Activated T-helper 2 cell treated with anti-CD3 and anti-CD28 coated beads, Interferon-gamma antibody, Interleukin-2, Interleukin-4, amounts not matched to agents 10 μg/mL and 5 μg/mL and 100 μg/mL, durations not matched to agents 14 hours and 24 hours and 36 hours (primary cell): ENCODE measurements at regions not wholly inside any gene's neighbourhood (a gene's known extent, or its start where the extent isn't known, plus 50 kb on each side); places are given as distances from the start of the nearest gene placed in this dataset.

Experiments used
- DNase-seq: peaks from one replicate; pipeline ENCODE4 v3.0.0; 2021; ENCODE audit warnings: low spot score
- H3K27ac Mint-ChIP-seq: one replicate; pipeline ENCODE4 v1.8.0; 2021; ENCODE audit warnings: mixed read lengths
- H3K27me3 Mint-ChIP-seq: one replicate; pipeline ENCODE4 v1.8.0; 2021; ENCODE audit warnings: low read depth, mixed read lengths
- H3K36me3 Mint-ChIP-seq: one replicate; pipeline ENCODE4 v1.8.0; 2021; ENCODE audit warnings: low read depth, mixed read lengths
- H3K4me1 Mint-ChIP-seq: one replicate; pipeline ENCODE4 v1.8.0; 2021; ENCODE audit warnings: low read depth, mixed read lengths
- H3K4me3 Mint-ChIP-seq: one replicate; pipeline ENCODE4 v1.8.0; 2021; ENCODE audit warnings: low read depth, mild to moderate bottlenecking, moderate library complexity, mixed read lengths
- H3K9me3 Mint-ChIP-seq: one replicate; pipeline ENCODE4 v1.8.0; 2021; ENCODE audit warnings: mixed read lengths
- intact Hi-C: fragments of 100-400 bp; cut with micrococcal nuclease; formaldehyde crosslinking; loops from one replicate; pipeline ENCODE4 v1.15.1; 2023

DNA sequence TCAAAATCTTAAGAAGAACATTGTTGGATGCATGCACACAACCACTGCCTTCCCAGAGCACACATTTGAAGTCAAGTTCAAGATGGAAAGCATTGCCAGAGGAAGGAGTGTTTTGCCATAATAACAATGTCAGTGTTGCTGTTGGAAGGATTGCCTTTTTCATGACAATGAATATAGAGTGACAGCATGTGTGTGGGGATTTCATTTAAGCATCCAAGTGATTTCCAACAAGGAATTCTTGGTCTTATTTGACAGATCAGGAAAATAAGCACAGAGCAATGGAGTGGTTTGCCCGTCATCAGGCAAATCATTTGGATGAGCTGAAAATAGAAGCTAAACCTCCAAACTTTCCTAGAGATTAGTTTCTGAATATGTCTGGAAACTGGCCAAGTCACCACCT is 140.0 kb upstream of the RAI14 start:
- intact Hi-C loops: no loop called here
- H3K9me3 Mint-ChIP-seq: no peaks in the 10 kb centered on the region
- H3K27me3 Mint-ChIP-seq: peaks cover 6% of the 10 kb centered on the region
- no peak overlapping the region for H3K27ac Mint-ChIP-seq
- H3K36me3 Mint-ChIP-seq: no peaks in the 10 kb centered on the region
- no peak overlapping the region for H3K4me3 Mint-ChIP-seq
- DNase-seq: no peak
- H3K4me1 Mint-ChIP-seq: peaks cover 2% of the 10 kb centered on the region

GRCh38 chr5:34516686-34517085 is 139.4 kb upstream of the RAI14 start:
- Mint-ChIP-seq H3K4me3 (no peak overlapping the region), H3K27ac (no peak overlapping the region)

DNA sequence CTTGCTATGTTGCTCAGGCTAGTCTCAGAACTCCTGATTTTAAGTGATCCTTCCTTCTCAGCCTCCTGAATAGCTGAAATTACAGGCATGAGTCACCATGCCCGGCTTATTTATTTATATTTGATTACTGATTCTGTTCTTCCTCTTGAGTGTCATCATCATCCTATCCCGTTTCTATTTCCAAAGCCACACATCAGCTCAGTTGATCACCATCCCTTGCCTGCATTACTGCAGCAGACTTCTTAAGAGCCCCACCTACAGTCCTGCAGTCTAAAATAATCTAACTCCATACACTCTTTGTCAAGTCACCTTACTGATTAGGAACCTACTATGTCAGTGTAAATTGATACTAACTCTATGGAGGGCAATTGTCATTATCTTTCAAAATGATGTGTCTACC is 138.9 kb upstream of the RAI14 start:
- peaks cover 6% of the 10 kb centered on the region for H3K27me3 Mint-ChIP-seq
- no peak overlapping the region for H3K27ac Mint-ChIP-seq
- peaks cover 2% of the 10 kb centered on the region for H3K4me1 Mint-ChIP-seq
- intact Hi-C loops: no loop called here
- H3K36me3 Mint-ChIP-seq: no peaks in the 10 kb centered on the region
- no peaks in the 10 kb centered on the region for H3K9me3 Mint-ChIP-seq
- no peak for DNase-seq
- no peak overlapping the region for H3K4me3 Mint-ChIP-seq

More at GRCh38 chr5:34516686-34517085, 139.4 kb upstream of the RAI14 start:
- H3K4me1 Mint-ChIP-seq: peaks cover 2% of the 10 kb centered on the region
- no peaks in the 10 kb centered on the region for H3K36me3 Mint-ChIP-seq
- peaks cover 6% of the 10 kb centered on the region for H3K27me3 Mint-ChIP-seq
- no peaks in the 10 kb centered on the region for H3K9me3 Mint-ChIP-seq
- no peak for DNase-seq
- intact Hi-C loops: no loop called here

GRCh38 chr5:34519489-34520220 is 136.5 kb upstream of the RAI14 start:
- no peak overlapping the region for H3K27ac Mint-ChIP-seq
- peaks cover 7% of the 10 kb centered on the region for H3K4me1 Mint-ChIP-seq
- H3K27me3 Mint-ChIP-seq: peaks cover 6% of the 10 kb centered on the region
- DNase-seq: no peak
- no peaks in the 10 kb centered on the region for H3K9me3 Mint-ChIP-seq
- intact Hi-C loops: no loop called here
- no peaks in the 10 kb centered on the region for H3K36me3 Mint-ChIP-seq
- H3K4me3 Mint-ChIP-seq: no peak overlapping the region

GRCh38 chr5:34521628-34522290 is 134.4 kb upstream of the RAI14 start:
- DNase-seq: no peak
- intact Hi-C loops: no loop called here
- Mint-ChIP-seq H3K4me3 (no peak overlapping the region), H3K4me1 (peaks cover 7% of the 10 kb centered on the region), H3K36me3 (no peaks in the 10 kb centered on the region), H3K27ac (no peak overlapping the region), H3K9me3 (no peaks in the 10 kb centered on the region), H3K27me3 (peaks cover 6% of the 10 kb centered on the region)

GRCh38 chr5:34522599-34523386 is 133.3 kb upstream of the RAI14 start:
- Mint-ChIP-seq H3K36me3 (no peaks in the 10 kb centered on the region), H3K9me3 (no peaks in the 10 kb centered on the region), H3K27me3 (peaks cover 4% of the 10 kb centered on the region), H3K4me1 (peaks cover 5% of the 10 kb centered on the region), H3K4me3 (no peak overlapping the region), H3K27ac (no peak overlapping the region)
- peak; percentile 12 for DNase-seq
- intact Hi-C loops: loop anchor here (1.0 kb wide), 1 partner anchor 376 kb away; no protein-coding TSS in a partner anchor

DNA sequence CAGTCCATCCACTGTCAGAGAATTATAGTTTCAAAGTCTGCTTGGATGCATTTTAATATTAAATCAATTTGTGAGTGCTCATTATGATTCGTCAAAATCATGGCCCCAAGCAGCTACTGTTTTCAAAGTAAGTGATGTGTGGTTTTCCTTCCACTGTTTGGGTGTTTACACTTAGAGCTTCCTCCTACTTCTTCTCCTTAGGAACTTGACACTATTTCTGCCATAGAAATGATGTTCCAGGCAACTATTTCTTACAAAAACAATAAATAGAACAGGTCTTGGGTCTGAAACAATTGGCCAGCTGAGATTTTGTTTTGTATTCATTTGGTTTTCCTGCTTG is 132.8 kb upstream of the RAI14 start:
- Mint-ChIP-seq H3K4me3 (no peak overlapping the region), H3K27ac (no peak overlapping the region), H3K9me3 (no peaks in the 10 kb centered on the region), H3K27me3 (peaks cover 4% of the 10 kb centered on the region), H3K4me1 (peaks cover 5% of the 10 kb centered on the region), H3K36me3 (no peaks in the 10 kb centered on the region)
- DNase-seq: no peak
- intact Hi-C loops: loop anchor here (1.0 kb wide), 1 partner anchor 375 kb away; no protein-coding TSS in a partner anchor

- H3K9me3 Mint-ChIP-seq: no peaks in the 10 kb centered on the region
- peaks cover 2% of the 10 kb centered on the region for H3K27me3 Mint-ChIP-seq
- no peak overlapping the region for H3K27ac Mint-ChIP-seq
- H3K4me1 Mint-ChIP-seq: peaks cover 5% of the 10 kb centered on the region
- no peak overlapping the region for H3K4me3 Mint-ChIP-seq
- no peaks in the 10 kb centered on the region for H3K36me3 Mint-ChIP-seq
- DNase-seq: no peak
- intact Hi-C loops: no loop called here
Measured at GRCh38 chr5:34524123-34524522, 132.0 kb upstream of the RAI14 start.

GRCh38 chr5:34525761-34526160 is 130.4 kb upstream of the RAI14 start:
- intact Hi-C loops: no loop called here
- no peak for DNase-seq
- peaks cover 5% of the 10 kb centered on the region for H3K4me1 Mint-ChIP-seq

GRCh38 chr5:34526682-34527305 is 129.3 kb upstream of the RAI14 start:
- H3K4me1 Mint-ChIP-seq: peaks cover 5% of the 10 kb centered on the region
- H3K4me3 Mint-ChIP-seq: no peak overlapping the region
- intact Hi-C loops: no loop called here
- no peaks in the 10 kb centered on the region for H3K9me3 Mint-ChIP-seq
- H3K27ac Mint-ChIP-seq: no peak overlapping the region
- no peaks in the 10 kb centered on the region for H3K27me3 Mint-ChIP-seq
- DNase-seq: no peak
- no peaks in the 10 kb centered on the region for H3K36me3 Mint-ChIP-seq

More at GRCh38 chr5:34525761-34526160, 130.4 kb upstream of the RAI14 start:
- Mint-ChIP-seq H3K27ac (no peak overlapping the region), H3K4me3 (no peak overlapping the region), H3K36me3 (no peaks in the 10 kb centered on the region), H3K9me3 (no peaks in the 10 kb centered on the region), H3K27me3 (no peaks in the 10 kb centered on the region)

GRCh38 chr5:34529581-34530331 is 126.4 kb upstream of the RAI14 start:
- no peak overlapping the region for H3K27ac Mint-ChIP-seq
- H3K27me3 Mint-ChIP-seq: no peaks in the 10 kb centered on the region
- no peaks in the 10 kb centered on the region for H3K36me3 Mint-ChIP-seq
- H3K9me3 Mint-ChIP-seq: no peaks in the 10 kb centered on the region
- H3K4me1 Mint-ChIP-seq: peaks cover 7% of the 10 kb centered on the region
- intact Hi-C loops: loop anchor here (10.0 kb wide), 4 partner anchors 55 to 1305 kb away; partner anchors contain the start of gene RAI14
- no peak for DNase-seq
- H3K4me3 Mint-ChIP-seq: no peak overlapping the region

- H3K27me3 Mint-ChIP-seq: no peaks in the 10 kb centered on the region
- H3K36me3 Mint-ChIP-seq: no peaks in the 10 kb centered on the region
- H3K27ac Mint-ChIP-seq: no peak overlapping the region
- no peak for DNase-seq
- H3K4me1 Mint-ChIP-seq: peaks cover 10% of the 10 kb centered on the region
- no peaks in the 10 kb centered on the region for H3K9me3 Mint-ChIP-seq
- no peak overlapping the region for H3K4me3 Mint-ChIP-seq
- intact Hi-C loops: loop anchor here (10.0 kb wide), 4 partner anchors 54 to 1304 kb away; partner anchors contain the start of gene RAI14
Measured at GRCh38 chr5:34530637-34531036, 125.5 kb upstream of the RAI14 start.
